Keratinocyte (primary cell): ENCODE measurements at regions not wholly inside any gene's neighbourhood (a gene's known extent, or its start where the extent isn't known, plus 50 kb on each side); places are given as distances from the start of the nearest gene placed in this dataset.

Experiments used
- DNase-seq: peaks from one replicate; pipeline ENCODE4 v3.0.0-alpha.2; 2011; ENCODE audit warnings: low read depth, missing footprints, low spot score
- FAIRE-seq: peaks from 2 replicates; lab custom pipeline; 2011; peaks lifted over from hg19 to GRCh38; lab: Jason Lieb, UNC
- H2AFZ ChIP-seq: 2 replicates; pipeline ENCODE4 v1.6.0; 2012; ENCODE audit warnings: low read length, control low read depth, inconsistent platforms; ENCODE audit not compliant: control insufficient read depth
- H3K27ac ChIP-seq: 2 replicates; pipeline ENCODE4 v1.5.1; 2011; ENCODE audit warnings: low read length; ENCODE audit not compliant: control insufficient read depth, insufficient read depth
- H3K27me3 ChIP-seq: 3 replicates; pipeline ENCODE4 v1.6.0; 2011; ENCODE audit warnings: low read length; ENCODE audit not compliant: control insufficient read depth, insufficient read depth; ENCODE audit errors: extremely low read depth
- H3K36me3 ChIP-seq, 2 experiments: 2 replicates in 1 of 2; 3 replicates in 1 of 2; pipeline ENCODE4 v1.5.1; 2011; ENCODE audit warnings: low read length in 2 of 2, mild to moderate bottlenecking in 1 of 2; ENCODE audit not compliant: control insufficient read depth in 2 of 2, insufficient read depth in 2 of 2; ENCODE audit errors: extremely low read depth in 1 of 2
- H3K4me1 ChIP-seq: 3 replicates; pipeline ENCODE4 v1.5.1; 2011; ENCODE audit warnings: low read length; ENCODE audit not compliant: control insufficient read depth, insufficient read depth; ENCODE audit errors: extremely low read depth
- H3K4me2 ChIP-seq: 3 replicates; pipeline ENCODE4 v1.6.0; 2011; ENCODE audit warnings: low read depth, low read length; ENCODE audit not compliant: control insufficient read depth, insufficient read depth; ENCODE audit errors: extremely low read depth
- H3K4me3 ChIP-seq, 3 experiments: fragments of 200-600 bp in 1 of 3; sonication (generic) in 1 of 3; 2 replicates in 2 of 3; 3 replicates in 1 of 3; pipeline ENCODE4 v1.5.1; 2011 to 2016; ENCODE audit warnings: low read length in 3 of 3, mild to moderate bottlenecking in 3 of 3, control low read depth in 2 of 3, inconsistent platforms in 1 of 3, low read depth in 1 of 3, mixed read lengths in 1 of 3, mixed run types in 1 of 3, moderate library complexity in 1 of 3; ENCODE audit not compliant: control insufficient read depth in 2 of 3, insufficient read depth in 2 of 3; ENCODE audit errors: extremely low read depth in 1 of 3
- H3K79me2 ChIP-seq: 2 replicates; pipeline ENCODE4 v1.6.0; 2012; ENCODE audit warnings: low read length; ENCODE audit not compliant: control insufficient read depth, insufficient read depth
- H3K9ac ChIP-seq: 3 replicates; pipeline ENCODE4 v1.6.0; 2011; ENCODE audit warnings: low read length; ENCODE audit not compliant: control insufficient read depth, insufficient read depth; ENCODE audit errors: extremely low read depth
- H3K9me1 ChIP-seq: 3 replicates; pipeline ENCODE4 v1.6.0; 2011; ENCODE audit warnings: low read length; ENCODE audit not compliant: control insufficient read depth, insufficient read depth; ENCODE audit errors: extremely low read depth
- H3K9me3 ChIP-seq: 2 replicates; pipeline ENCODE4 v1.5.1; 2012; ENCODE audit warnings: low read depth, low read length; ENCODE audit not compliant: control insufficient read depth
- H4K20me1 ChIP-seq: 3 replicates; pipeline ENCODE4 v1.6.0; 2011; ENCODE audit warnings: low read length; ENCODE audit not compliant: control insufficient read depth, insufficient read depth; ENCODE audit errors: extremely low read depth
- CTCF ChIP-seq, 3 experiments: IDR thresholded peaks in 1 of 3; conservative IDR thresholded peaks in 1 of 3; optimal IDR thresholded peaks in 1 of 3; 2 replicates in 2 of 3; 3 replicates in 1 of 3; pipeline versions ENCODE3 to v1.5.1; 2011; ENCODE audit warnings: low read length in 3 of 3, mild to moderate bottlenecking in 3 of 3, moderate library complexity in 2 of 3, control low read depth in 1 of 3, inconsistent platforms in 1 of 3; ENCODE audit not compliant: insufficient read depth in 2 of 3; ENCODE audit errors: extremely low read depth in 1 of 3
- EZH2 ChIP-seq: IDR thresholded peaks from one replicate; pipeline ENCODE4 v1.6.1; 2012; ENCODE audit warnings: inconsistent platforms, mild to moderate bottlenecking, low read length, moderate library complexity
- dilution Hi-C: fragments of 300-500 bp; cut with MboI; formaldehyde crosslinking; loops from one replicate; pipeline ENCODE4 v1.7.0; 2020; ENCODE audit warnings: low sequenced_read_pairs; ENCODE audit not compliant: extremely low pct_ligation_motif_present

- Histone ChIP-seq H3K4me2 (no peak overlapping the region), H2AFZ (no peak overlapping the region), H3K9me3 (no peaks in the 10 kb centered on the region), H3K27me3 (no peaks in the 10 kb centered on the region), H3K79me2 (no peaks in the 10 kb centered on the region), H3K27ac (no peak overlapping the region), H3K9me1 (no peaks in the 10 kb centered on the region), H3K4me1 (no peaks in the 10 kb centered on the region), H3K9ac (no peak overlapping the region), H3K36me3 (no peaks in the 10 kb centered on the region), H4K20me1 (no peaks in the 10 kb centered on the region), H3K4me3 (no peak overlapping the region)
- dilution Hi-C loops = no loop called here
- no peak for DNase-seq
- TF ChIP-seq EZH2 (no peak), CTCF (optimal IDR thresholded peaks at IDR 0.05 in 1 of 3, IDR thresholded peaks at IDR 0.05 in 1 of 3, conservative IDR thresholded peaks at IDR 0.05 in 1 of 3; ENCODE audit: extremely low read depth in 1 of 3, insufficient read depth in 2 of 3, low read length in 3 of 3) (no peak)
- no peak for FAIRE-seq
Measured at GRCh38 chrX:25650216-25650820, 487.8 kb upstream of the MAGEB18 start.

GRCh38 chrX:25659317-25659716 lies 478.8 kb upstream of the MAGEB18 start:
- H3K9me1 ChIP-seq = no peaks in the 10 kb centered on the region
- no peak overlapping the region for H2AFZ ChIP-seq
- H3K27me3 ChIP-seq = no peaks in the 10 kb centered on the region
- H4K20me1 ChIP-seq = no peaks in the 10 kb centered on the region
- H3K9ac ChIP-seq = no peak overlapping the region
- no peak overlapping the region for H3K4me2 ChIP-seq
- DNase-seq (no peak), FAIRE-seq (no peak)
- dilution Hi-C loops = no loop called here
- no peak overlapping the region for H3K27ac ChIP-seq
- H3K79me2 ChIP-seq = no peaks in the 10 kb centered on the region
- no peaks in the 10 kb centered on the region for H3K9me3 ChIP-seq
- H3K4me3 ChIP-seq = no peak overlapping the region
- H3K36me3 ChIP-seq = no peaks in the 10 kb centered on the region
- H3K4me1 ChIP-seq = no peaks in the 10 kb centered on the region
- no peak for TF ChIP-seq CTCF (optimal IDR thresholded peaks at IDR 0.05 in 1 of 3, IDR thresholded peaks at IDR 0.05 in 1 of 3, conservative IDR thresholded peaks at IDR 0.05 in 1 of 3; ENCODE audit: extremely low read depth in 1 of 3, insufficient read depth in 2 of 3, low read length in 3 of 3)
- TF ChIP-seq EZH2 = no peak
